A673 (cell line): ENCODE measurements at regions not wholly inside any gene's neighbourhood (a gene's known extent, or its start where the extent isn't known, plus 50 kb on each side); places are given as distances from the start of the nearest gene placed in this dataset.
"Not testable (repeated sequence)": the region's sequence is repeated elsewhere in the genome, so short reads cannot be mapped to it uniquely, and the experiment has no call there.

Experiments used
- BruUV-seq: library from RNA; stranded (reverse); fragments of 400-500 nt; replicated peaks from 2 replicates; lab custom pipeline; 2021; lab: Mats Ljungman, UMichigan
- CTCF ChIA-PET: fragments of 300-600 bp; sonication (Branson Sonifier 250); formaldehyde crosslinking; loops from one replicate; lab custom pipeline; 2022; ENCODE audit warnings: antibody characterized with exemption; lab: Charles Lee
- POLR2A ChIA-PET: fragments of 300-600 bp; sonication (Branson Sonifier 250); formaldehyde crosslinking; loops from one replicate; lab custom pipeline; 2022; ENCODE audit warnings: antibody characterized with exemption; ENCODE audit not compliant: low non-redundant PET; lab: Charles Lee
- DNase-seq: peaks from one replicate; pipeline ENCODE4 v3.0.0-alpha.2; 2015; ENCODE audit warnings: low spot score
- H3K27ac ChIP-seq: fragments of 200-600 bp; sonication (generic); 2 replicates; pipeline ENCODE4 v1.5.1; 2016; ENCODE audit warnings: mixed run types, low read depth, mild to moderate bottlenecking, mixed read lengths, antibody characterized with exemption, low read length; ENCODE audit not compliant: poor library complexity, severe bottlenecking
- H3K27me3 ChIP-seq: fragments of 200-600 bp; sonication (generic); replicated peaks from 2 replicates; pipeline ENCODE4 v1.6.1; 2017; ENCODE audit warnings: mixed run types, low read depth, mild to moderate bottlenecking, mixed read lengths, antibody characterized with exemption, low read length; ENCODE audit not compliant: insufficient read depth, poor library complexity
- H3K36me3 ChIP-seq: fragments of 200-600 bp; sonication (generic); 2 replicates; pipeline ENCODE4 v1.6.1; 2016; ENCODE audit warnings: mixed run types, mild to moderate bottlenecking, mixed read lengths, antibody characterized with exemption, low read length; ENCODE audit not compliant: insufficient read depth, poor library complexity, severe bottlenecking
- H3K4me1 ChIP-seq: fragments of 200-600 bp; sonication (generic); 2 replicates; pipeline ENCODE4 v1.6.1; 2017; ENCODE audit warnings: mixed run types, mild to moderate bottlenecking, mixed read lengths, antibody characterized with exemption, low read length; ENCODE audit not compliant: insufficient read depth, poor library complexity, severe bottlenecking
- H3K4me3 ChIP-seq: fragments of 200-600 bp; sonication (generic); 2 replicates; pipeline ENCODE4 v1.5.1; 2016; ENCODE audit warnings: low read depth, mixed run types, mild to moderate bottlenecking, mixed read lengths, low read length; ENCODE audit not compliant: poor library complexity, severe bottlenecking
- H3K9me3 ChIP-seq: fragments of 200-600 bp; sonication (generic); 2 replicates; pipeline ENCODE4 v1.6.1; 2016; ENCODE audit warnings: mixed run types, low read depth, mild to moderate bottlenecking, mixed read lengths, antibody characterized with exemption, low read length; ENCODE audit not compliant: poor library complexity, severe bottlenecking
- EZH2 ChIP-seq: fragments of 200-600 bp; sonication (generic); IDR thresholded peaks from 2 replicates; pipeline ENCODE4 v1.6.1; 2017; ENCODE audit warnings: borderline replicate concordance, low read depth, mild to moderate bottlenecking, mixed read lengths, antibody characterized with exemption, low read length; ENCODE audit not compliant: poor library complexity, severe bottlenecking
- intact Hi-C: fragments of 100-400 bp; cut with micrococcal nuclease; formaldehyde crosslinking; loops from one replicate; pipeline ENCODE4 v1.10.0; 2022; ENCODE audit not compliant: unreplicated experiment
- TF ChIP-seq, protein P1 (sequence below): fragments of 300-800, 200-600 bp; sonication (generic); conservative IDR thresholded peaks from 2 replicates; pipeline ENCODE4 v1.5.1; 2017; ENCODE audit warnings: low read depth, mild to moderate bottlenecking, antibody characterized with exemption, low read length, moderate library complexity, mixed read lengths

DNA sequence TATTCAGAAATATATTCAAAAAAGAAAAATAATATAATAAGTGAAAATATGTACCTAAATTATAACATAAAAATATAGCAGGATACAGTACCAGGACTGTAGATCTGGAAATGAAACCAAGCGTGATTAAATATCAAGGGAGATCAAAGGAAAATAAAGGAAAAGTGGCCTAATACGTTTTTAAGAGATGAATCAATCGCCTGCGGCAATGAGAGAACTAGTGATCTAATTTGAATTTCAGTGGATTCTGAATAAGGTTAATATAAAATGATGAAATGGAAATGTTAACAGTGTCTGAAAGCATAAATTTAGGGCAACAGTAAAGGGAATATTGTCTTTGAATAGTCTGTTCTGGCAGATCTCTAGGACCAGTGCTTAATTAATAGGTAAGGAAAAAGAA is 1761.9 kb upstream of the ACO1 start:
- Histone ChIP-seq H3K4me3 (no peak overlapping the region), H3K36me3 (no peaks in the 10 kb centered on the region), H3K9me3 (no peaks in the 10 kb centered on the region), H3K27me3 (no peaks in the 10 kb centered on the region), H3K4me1 (no peaks in the 10 kb centered on the region), H3K27ac (no peak overlapping the region)
- no peak for DNase-seq
- no TSS peak for BruUV-seq
- ChIA-PET POLR2A (no interaction called here), CTCF (no interaction called here)
- TF ChIP-seq, protein P1, sequence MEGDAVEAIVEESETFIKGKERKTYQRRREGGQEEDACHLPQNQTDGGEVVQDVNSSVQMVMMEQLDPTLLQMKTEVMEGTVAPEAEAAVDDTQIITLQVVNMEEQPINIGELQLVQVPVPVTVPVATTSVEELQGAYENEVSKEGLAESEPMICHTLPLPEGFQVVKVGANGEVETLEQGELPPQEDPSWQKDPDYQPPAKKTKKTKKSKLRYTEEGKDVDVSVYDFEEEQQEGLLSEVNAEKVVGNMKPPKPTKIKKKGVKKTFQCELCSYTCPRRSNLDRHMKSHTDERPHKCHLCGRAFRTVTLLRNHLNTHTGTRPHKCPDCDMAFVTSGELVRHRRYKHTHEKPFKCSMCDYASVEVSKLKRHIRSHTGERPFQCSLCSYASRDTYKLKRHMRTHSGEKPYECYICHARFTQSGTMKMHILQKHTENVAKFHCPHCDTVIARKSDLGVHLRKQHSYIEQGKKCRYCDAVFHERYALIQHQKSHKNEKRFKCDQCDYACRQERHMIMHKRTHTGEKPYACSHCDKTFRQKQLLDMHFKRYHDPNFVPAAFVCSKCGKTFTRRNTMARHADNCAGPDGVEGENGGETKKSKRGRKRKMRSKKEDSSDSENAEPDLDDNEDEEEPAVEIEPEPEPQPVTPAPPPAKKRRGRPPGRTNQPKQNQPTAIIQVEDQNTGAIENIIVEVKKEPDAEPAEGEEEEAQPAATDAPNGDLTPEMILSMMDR, result no peak
- TF ChIP-seq EZH2, result no peak
- intact Hi-C loops, result no loop called here

DNA sequence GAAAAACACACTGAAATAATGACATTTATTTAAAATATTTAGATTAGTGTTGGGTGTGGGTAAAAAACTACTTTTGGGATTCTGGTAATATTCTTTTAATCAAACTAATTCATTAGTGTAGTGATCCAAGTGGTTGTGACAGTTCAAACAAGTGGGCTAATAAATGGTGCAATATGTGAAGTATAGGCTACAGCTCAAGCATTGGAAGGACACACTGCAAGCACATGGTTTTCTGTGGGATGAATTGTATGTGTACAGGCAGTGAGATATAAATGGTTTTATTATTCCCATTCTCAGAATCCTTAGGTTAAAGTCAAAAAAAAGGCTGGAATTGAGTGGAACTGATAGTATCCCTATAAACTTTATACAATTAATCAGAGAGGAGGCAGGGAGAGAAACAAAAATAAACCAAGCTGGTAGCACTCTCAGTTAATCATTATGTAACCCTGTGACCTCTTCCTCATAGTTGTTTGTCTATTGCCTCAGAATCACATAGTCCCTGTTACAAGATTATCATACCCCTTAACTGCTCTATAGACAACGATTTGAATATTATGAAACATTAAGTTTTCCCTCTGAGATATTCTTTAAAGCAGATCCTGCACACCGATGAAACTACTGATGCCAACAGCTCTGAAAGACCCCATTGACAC is 1755.4 kb upstream of the ACO1 start:
- intact Hi-C loops, result loop anchor here (5.0 kb wide), 1 partner anchor 262 kb away; no protein-coding TSS in a partner anchor
- POLR2A ChIA-PET, result no interaction called here
- H3K9me3 ChIP-seq, result no peaks in the 10 kb centered on the region
- TF ChIP-seq, protein P1, result no peak
- TF ChIP-seq EZH2, result no peak
- BruUV-seq, result no TSS peak
- CTCF ChIA-PET, result no interaction called here
- no peaks in the 10 kb centered on the region for H3K27me3 ChIP-seq
- no peak overlapping the region for H3K27ac ChIP-seq
- H3K4me1 ChIP-seq, result no peaks in the 10 kb centered on the region
- no peak overlapping the region for H3K4me3 ChIP-seq
- no peak for DNase-seq
- H3K36me3 ChIP-seq, result no peaks in the 10 kb centered on the region

DNA sequence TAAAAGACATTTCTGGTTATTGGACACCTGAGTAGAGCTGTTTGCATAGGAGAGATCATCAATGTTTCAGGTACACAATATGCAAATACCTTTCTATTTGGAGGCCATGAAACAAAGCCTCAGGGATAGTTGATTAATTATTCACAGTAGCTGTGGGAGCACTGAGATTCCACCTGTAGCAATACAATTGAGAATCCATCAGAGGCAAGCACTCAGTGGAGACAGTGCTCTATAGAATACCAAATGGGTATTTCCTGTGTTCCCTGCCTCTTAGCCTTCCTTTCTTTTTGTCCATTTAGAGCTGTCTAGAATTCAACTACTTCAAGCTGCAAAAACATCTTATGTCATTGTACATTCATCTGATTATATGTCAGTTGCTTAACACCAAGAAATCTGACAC is 1754.0 kb upstream of the ACO1 start:
- BruUV-seq, result no TSS peak
- no peaks in the 10 kb centered on the region for H3K9me3 ChIP-seq
- intact Hi-C loops, result loop anchor here (10.0 kb wide), 1 partner anchor 56 kb away; no protein-coding TSS in a partner anchor
- H3K4me3 ChIP-seq, result no peak overlapping the region
- ChIA-PET POLR2A (no interaction called here), CTCF (no interaction called here)
- DNase-seq, result no peak
- TF ChIP-seq EZH2, result no peak
- H3K27ac ChIP-seq, result no peak overlapping the region
- no peaks in the 10 kb centered on the region for H3K4me1 ChIP-seq
- no peaks in the 10 kb centered on the region for H3K36me3 ChIP-seq
- H3K27me3 ChIP-seq, result no peaks in the 10 kb centered on the region

DNA sequence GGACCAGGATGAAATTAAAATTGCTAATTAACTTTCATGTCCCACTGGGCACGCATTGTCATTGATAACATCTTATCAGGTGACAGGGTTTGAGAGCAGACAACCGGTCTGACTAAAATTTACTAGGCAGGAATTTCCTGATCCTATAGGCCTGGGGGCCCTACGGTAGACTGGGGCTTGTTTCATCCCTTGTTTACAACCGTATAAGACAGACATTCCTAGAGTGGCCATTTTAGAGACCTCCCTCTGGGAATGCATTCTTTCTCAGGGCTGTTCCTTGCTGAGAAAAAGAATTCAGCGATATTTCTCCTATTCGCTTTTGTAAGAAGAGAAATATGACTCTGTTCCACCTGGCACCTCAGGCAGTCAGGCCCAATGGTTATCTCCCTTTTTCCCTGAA is 1737.8 kb upstream of the ACO1 start:
- CTCF ChIA-PET, result not testable (repeated sequence)

More for the DNA sequence above, 1737.8 kb upstream of the ACO1 start:
- H3K27ac ChIP-seq, H3K9me3 ChIP-seq, H3K36me3 ChIP-seq, intact Hi-C loops, H3K4me1 ChIP-seq, BruUV-seq, DNase-seq, H3K4me3 ChIP-seq, POLR2A ChIA-PET, H3K27me3 ChIP-seq: not testable (repeated sequence)
